HS-27A (cell line): ENCODE measurements at regions not wholly inside any gene's neighbourhood (a gene's known extent, or its start where the extent isn't known, plus 50 kb on each side); places are given as distances from the start of the nearest gene placed in this dataset.

Source experiments
- DNase-seq: peaks from one replicate; pipeline ENCODE4 v3.0.0-alpha.2; 2012; ENCODE audit warnings: low read depth, missing footprints

DNA sequence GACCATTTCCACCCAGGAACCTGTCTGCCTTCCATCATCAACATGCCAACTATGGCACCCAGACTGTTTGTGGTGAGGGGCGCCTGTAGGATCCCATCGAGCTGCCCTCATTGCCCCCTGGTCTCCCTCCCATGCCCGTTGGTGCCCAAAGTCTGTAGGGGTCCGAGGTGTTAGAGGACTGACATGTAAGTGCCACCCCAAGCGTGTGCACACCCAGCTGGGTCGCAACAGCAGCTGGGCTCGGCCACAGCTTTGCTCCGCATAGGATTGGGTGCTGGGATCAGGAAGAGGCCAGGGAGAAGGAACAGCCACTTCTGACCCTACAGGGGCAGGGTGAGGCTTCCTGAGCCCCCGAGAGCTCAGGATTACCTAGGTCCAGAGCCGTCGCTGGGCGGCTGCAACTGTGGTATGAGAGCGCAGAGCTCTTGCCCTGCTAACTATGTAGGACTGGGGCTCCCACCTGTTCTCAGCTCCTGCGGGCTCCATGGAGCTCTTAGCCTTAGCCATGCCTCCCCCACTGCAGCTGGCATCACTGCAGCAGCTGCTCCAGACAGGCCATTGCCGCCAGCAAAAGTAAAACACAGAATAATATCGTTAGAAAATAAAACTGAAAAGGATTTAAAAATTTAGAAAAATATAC, 1160.3 kb downstream of the FSTL5 start:
- DNase-seq: no peak

DNA sequence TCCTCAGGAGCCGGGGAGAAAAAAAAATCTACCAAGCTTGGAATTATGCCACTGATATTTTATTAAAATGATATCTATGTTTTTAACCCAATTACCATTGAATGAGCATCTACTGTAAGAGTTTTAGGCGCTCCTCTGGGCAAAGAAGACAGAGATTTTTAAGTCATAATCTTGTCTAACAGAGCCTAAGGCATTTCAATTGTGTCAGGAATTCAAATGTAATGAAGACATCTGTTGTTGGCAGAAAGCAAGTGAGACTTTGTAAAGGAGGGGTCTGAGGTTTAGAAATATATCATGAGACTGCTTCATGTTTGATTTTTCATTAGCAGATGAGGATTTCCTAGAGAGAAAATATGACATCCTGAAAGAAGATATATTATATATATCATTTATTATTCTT, 1158.1 kb downstream of the FSTL5 start:
- DNase-seq: no peak

DNA sequence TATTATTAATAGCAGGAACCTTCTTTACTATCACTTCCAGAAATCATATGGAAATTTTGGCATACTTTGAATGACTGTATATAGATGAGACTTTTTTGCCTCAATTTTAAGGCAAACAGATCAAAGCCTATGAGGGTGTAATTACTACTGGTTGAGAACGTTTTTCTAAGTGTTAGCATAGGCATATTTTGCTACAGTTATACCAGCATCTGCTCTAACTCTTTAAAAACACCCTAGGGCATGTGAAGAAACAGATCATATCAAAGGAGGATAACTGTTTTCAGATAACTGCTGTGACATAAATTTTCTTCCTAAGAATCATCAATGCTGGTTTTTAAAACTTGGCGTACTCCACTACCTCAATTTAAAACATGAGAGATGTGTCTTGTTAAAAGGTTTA, 1155.3 kb downstream of the FSTL5 start:
- DNase-seq: no peak

DNA sequence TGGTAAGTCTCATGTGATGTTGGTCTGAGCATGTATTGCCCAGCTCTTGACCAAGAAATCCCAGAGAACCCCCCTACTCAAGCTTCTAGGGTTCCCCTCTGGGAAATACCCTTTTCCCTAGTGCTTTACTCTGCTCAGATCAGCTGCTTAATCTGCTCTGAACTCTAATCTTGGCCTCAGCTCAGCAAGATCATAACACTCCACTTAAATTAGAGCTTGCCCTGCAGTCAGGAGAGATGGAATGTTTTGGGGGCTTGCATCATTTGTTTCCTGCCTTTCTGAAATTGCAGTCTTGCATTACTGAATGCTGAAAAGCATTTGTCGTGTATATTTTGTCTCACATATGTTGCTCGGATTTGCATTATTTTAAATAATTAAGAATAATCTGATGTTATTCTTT, 1153.6 kb downstream of the FSTL5 start:
- no peak for DNase-seq
